GM12878 (cell line): ENCODE measurements at regions not wholly inside any gene's neighbourhood (a gene's known extent, or its start where the extent isn't known, plus 50 kb on each side); places are given as distances from the start of the nearest gene placed in this dataset.

Experiments used
- ATAC-seq: fragments of 200-7000 bp; cut with Tn5 transposase; 3 replicates; pipeline ENCODE4 v1.9.1; 2020; ENCODE audit warnings: mild to moderate bottlenecking, moderate library complexity
- BruUV-seq: library from RNA; stranded (reverse); fragments of 400-500 nt; replicated peaks from 2 replicates; lab custom pipeline; 2021; lab: Mats Ljungman, UMichigan
- CTCF ChIA-PET: fragments of 300-600 bp; sonication (Branson Sonifier 250); formaldehyde crosslinking; extraction: SDS; loops from one replicate; lab custom pipeline; 2021; ENCODE audit warnings: inconsistent platforms; lab: Yijun Ruan, JAX
- POLR2A ChIA-PET: fragments of 350-600 bp; formaldehyde crosslinking; extraction: SDS; loops from one replicate; lab custom pipeline; 2021; ENCODE audit warnings: inconsistent platforms; lab: Charles Lee
- RAD21 ChIA-PET: fragments of 300-600 bp; sonication (Branson Sonifier 250); formaldehyde crosslinking; loops from one replicate; lab custom pipeline; 2023; ENCODE audit warnings: antibody characterized with exemption; ENCODE audit not compliant: unreplicated experiment; lab: Charles Lee
- SMC1A ChIA-PET: fragments of 300-600 bp; sonication (Branson Sonifier 250); formaldehyde crosslinking; loops from one replicate; lab custom pipeline; 2023; ENCODE audit not compliant: unreplicated experiment, uncharacterized antibody; lab: Charles Lee
- DNase-seq: peaks from one replicate; pipeline ENCODE4 v3.0.0-alpha.2; 2011; ENCODE audit warnings: low read depth, low spot score
- FAIRE-seq: peaks from 3 replicates; lab custom pipeline; 2011; peaks lifted over from hg19 to GRCh38; lab: Jason Lieb, UNC
- H2AFZ ChIP-seq: 2 replicates; pipeline ENCODE4 v1.6.0; 2011; ENCODE audit warnings: low read depth, low read length, control low read depth; ENCODE audit not compliant: control insufficient read depth
- H3K27ac ChIP-seq: 2 replicates; pipeline ENCODE4 v1.5.1; 2011; ENCODE audit warnings: control low read depth; ENCODE audit not compliant: control insufficient read depth, insufficient read depth
- H3K27me3 ChIP-seq, 2 experiments: replicated peaks in 1 of 2; 2 replicates each; pipeline versions ENCODE4 v1.6.0 to v1.6.1; 2011; ENCODE audit warnings: low read length in 1 of 2; ENCODE audit not compliant: control insufficient read depth in 2 of 2, insufficient read depth in 2 of 2
- H3K36me3 ChIP-seq, 2 experiments: 2 replicates each; pipeline ENCODE4 v1.5.1; 2011; ENCODE audit warnings: low read length in 1 of 2; ENCODE audit not compliant: control insufficient read depth in 2 of 2, insufficient read depth in 2 of 2
- H3K4me1 ChIP-seq: 2 replicates; pipeline ENCODE4 v1.6.1; 2011; ENCODE audit warnings: mild to moderate bottlenecking, low read length, moderate library complexity, mixed read lengths; ENCODE audit not compliant: control insufficient read depth, insufficient read depth
- H3K4me2 ChIP-seq: 2 replicates; pipeline ENCODE4 v1.6.0; 2011; ENCODE audit warnings: control low read depth; ENCODE audit not compliant: control insufficient read depth, insufficient read depth
- H3K4me3 ChIP-seq: fragments of 200-600 bp; sonication (generic); 2 replicates; pipeline ENCODE4 v1.5.1; 2016
- H3K79me2 ChIP-seq: 2 replicates; pipeline ENCODE4 v1.6.0; 2011; ENCODE audit warnings: low read length; ENCODE audit not compliant: control insufficient read depth, insufficient read depth
- H3K9ac ChIP-seq: 2 replicates; pipeline ENCODE4 v1.8.0; 2011; ENCODE audit warnings: low read length, control low read depth, mixed read lengths; ENCODE audit not compliant: control insufficient read depth, insufficient read depth
- H3K9me3 ChIP-seq: replicated peaks from 3 replicates; pipeline ENCODE4 v1.5.1; 2011; ENCODE audit warnings: mild to moderate bottlenecking, low read length; ENCODE audit not compliant: control insufficient read depth, insufficient read depth
- H4K20me1 ChIP-seq: 2 replicates; pipeline ENCODE4 v1.6.0; 2011; ENCODE audit not compliant: control insufficient read depth, insufficient read depth
- EGR1 ChIP-seq, 2 experiments: IDR thresholded peaks; 1 replicate in 1 of 2; 2 replicates in 1 of 2; pipeline ENCODE4 v1.6.1; 2011 to 2012; ENCODE audit warnings: low read depth in 2 of 2, low read length in 2 of 2, borderline replicate concordance in 1 of 2, mild to moderate bottlenecking in 1 of 2, moderate library complexity in 1 of 2
- MTA2 ChIP-seq: fragments of 450-650 bp; IDR thresholded peaks from 2 replicates; pipeline ENCODE4 v1.6.1; 2016; ENCODE audit warnings: low read depth, mild to moderate bottlenecking, moderate library complexity
- NFXL1 ChIP-seq: fragments of 450-650 bp; IDR thresholded peaks from 2 replicates; pipeline ENCODE4 v1.6.1; 2017; ENCODE audit warnings: antibody characterized with exemption, mild to moderate bottlenecking, borderline replicate concordance
- WGBS: methylation state at CpG from one replicate; pipeline ENCODE4 v1.1.6; 2016; ENCODE audit warnings: low lambda C conversion rate; ENCODE audit not compliant: insufficient replicate concordance, insufficient coverage; ENCODE audit errors: missing lambda C conversion rate; 5-methylcytosine and 5-hydroxymethylcytosine counted together
- in situ Hi-C: fragments of 300-500 bp; cut with MboI; formaldehyde crosslinking; loops from 9 replicates; pipeline ENCODE4 v1.14.3; 2018; ENCODE audit warnings: mixed read lengths
- intact Hi-C: fragments of 100-400 bp; cut with micrococcal nuclease; formaldehyde crosslinking; loops from one replicate; pipeline ENCODE4 v1.14.2; 2022; ENCODE audit not compliant: unreplicated experiment
- TF ChIP-seq, protein P1 (sequence below): fragments of 450-650 bp; IDR thresholded peaks from 2 replicates; pipeline ENCODE4 v1.6.1; 2016; ENCODE audit warnings: mild to moderate bottlenecking, moderate library complexity, borderline replicate concordance

DNA sequence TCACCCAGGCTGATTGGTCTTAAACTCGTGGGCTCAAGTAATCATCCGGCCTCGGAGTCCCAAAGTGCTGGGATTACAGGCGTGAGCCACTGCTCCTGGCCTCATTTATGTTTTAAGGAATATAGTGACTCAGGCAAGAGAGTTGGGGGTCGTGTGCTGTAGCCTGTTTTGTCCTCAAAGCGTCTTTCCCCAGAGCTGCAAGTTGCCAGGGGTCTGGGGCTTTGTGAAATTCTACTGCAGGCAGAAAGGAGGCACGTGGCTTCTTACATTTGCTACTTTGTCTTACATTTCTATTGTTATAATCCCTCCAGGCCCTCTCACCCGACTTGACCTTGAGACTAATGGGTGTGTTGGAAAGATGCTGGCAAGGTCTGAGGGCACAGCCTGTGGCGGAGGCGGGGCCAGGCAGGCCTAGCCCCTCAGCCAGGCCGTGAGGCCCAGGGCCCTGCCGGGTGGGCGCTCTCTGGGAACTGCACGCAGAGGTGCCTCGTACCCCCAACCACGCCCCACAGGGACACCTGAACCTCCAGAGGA is 85.8 kb upstream of the NDUFV2 start:
- FAIRE-seq (no peak), ATAC-seq (peak; percentile 67), DNase-seq (no peak)
- intact Hi-C loops, result no loop called here
- no peaks in the 10 kb centered on the region for H3K27me3 ChIP-seq
- H3K9ac ChIP-seq, result peak overlapping the region; percentile 53
- no peaks in the 10 kb centered on the region for H4K20me1 ChIP-seq
- 43% methylated on average over 16 of the region's 16 CpGs for WGBS
- no peaks in the 10 kb centered on the region for H3K9me3 ChIP-seq
- ChIA-PET CTCF (interaction anchor here (1.1 kb wide), 1 partner anchor 33 kb away, joined by 3 read pairs; no protein-coding TSS in a partner anchor), SMC1A (interaction anchor here (1.0 to 1.3 kb wide), 2 partner anchors 19 to 20 kb away, joined by 4 read pairs; no protein-coding TSS in a partner anchor), RAD21 (no interaction called here), POLR2A (no interaction called here)
- no peaks in the 10 kb centered on the region for H3K36me3 ChIP-seq
- H3K27ac ChIP-seq, result peak overlapping the region; percentile 64
- no TSS peak for BruUV-seq
- H3K4me2 ChIP-seq, result peak overlapping the region; percentile 48; the same call in 1 of the 2 replicates
- peak overlapping the region; percentile 56; the same call in 1 of the 2 replicates for H3K4me3 ChIP-seq
- no peak for TF ChIP-seq MTA2
- TF ChIP-seq, protein P1, sequence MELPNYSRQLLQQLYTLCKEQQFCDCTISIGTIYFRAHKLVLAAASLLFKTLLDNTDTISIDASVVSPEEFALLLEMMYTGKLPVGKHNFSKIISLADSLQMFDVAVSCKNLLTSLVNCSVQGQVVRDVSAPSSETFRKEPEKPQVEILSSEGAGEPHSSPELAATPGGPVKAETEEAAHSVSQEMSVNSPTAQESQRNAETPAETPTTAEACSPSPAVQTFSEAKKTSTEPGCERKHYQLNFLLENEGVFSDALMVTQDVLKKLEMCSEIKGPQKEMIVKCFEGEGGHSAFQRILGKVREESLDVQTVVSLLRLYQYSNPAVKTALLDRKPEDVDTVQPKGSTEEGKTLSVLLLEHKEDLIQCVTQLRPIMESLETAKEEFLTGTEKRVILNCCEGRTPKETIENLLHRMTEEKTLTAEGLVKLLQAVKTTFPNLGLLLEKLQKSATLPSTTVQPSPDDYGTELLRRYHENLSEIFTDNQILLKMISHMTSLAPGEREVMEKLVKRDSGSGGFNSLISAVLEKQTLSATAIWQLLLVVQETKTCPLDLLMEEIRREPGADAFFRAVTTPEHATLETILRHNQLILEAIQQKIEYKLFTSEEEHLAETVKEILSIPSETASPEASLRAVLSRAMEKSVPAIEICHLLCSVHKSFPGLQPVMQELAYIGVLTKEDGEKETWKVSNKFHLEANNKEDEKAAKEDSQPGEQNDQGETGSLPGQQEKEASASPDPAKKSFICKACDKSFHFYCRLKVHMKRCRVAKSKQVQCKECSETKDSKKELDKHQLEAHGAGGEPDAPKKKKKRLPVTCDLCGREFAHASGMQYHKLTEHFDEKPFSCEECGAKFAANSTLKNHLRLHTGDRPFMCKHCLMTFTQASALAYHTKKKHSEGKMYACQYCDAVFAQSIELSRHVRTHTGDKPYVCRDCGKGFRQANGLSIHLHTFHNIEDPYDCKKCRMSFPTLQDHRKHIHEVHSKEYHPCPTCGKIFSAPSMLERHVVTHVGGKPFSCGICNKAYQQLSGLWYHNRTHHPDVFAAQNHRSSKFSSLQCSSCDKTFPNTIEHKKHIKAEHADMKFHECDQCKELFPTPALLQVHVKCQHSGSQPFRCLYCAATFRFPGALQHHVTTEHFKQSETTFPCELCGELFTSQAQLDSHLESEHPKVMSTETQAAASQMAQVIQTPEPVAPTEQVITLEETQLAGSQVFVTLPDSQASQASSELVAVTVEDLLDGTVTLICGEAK, result no peak
- no peak for TF ChIP-seq NFXL1
- peak in 1 of 2 experiments; percentile 10; a peak in 1 of 3 replicates for TF ChIP-seq EGR1 (IDR thresholded peaks at IDR 0.05; ENCODE audit: borderline replicate concordance in 1 of 2, low read depth in 2 of 2, low read length in 2 of 2)
- no peaks in the 10 kb centered on the region for H3K79me2 ChIP-seq
- in situ Hi-C loops, result no loop called here
- peak overlapping the region; percentile 84 for H2AFZ ChIP-seq
- peaks cover 15% of the 10 kb centered on the region for H3K4me1 ChIP-seq
